IMR-90 (cell line): ENCODE measurements at regions not wholly inside any gene's neighbourhood (a gene's known extent, or its start where the extent isn't known, plus 50 kb on each side); places are given as distances from the start of the nearest gene placed in this dataset.

Source experiments
- ATAC-seq: fragments of 200-7000 bp; cut with Tn5 transposase; 2 replicates; pipeline ENCODE4 v1.9.1; 2020; ENCODE audit warnings: low read depth, mild to moderate bottlenecking, moderate library complexity
- BruUV-seq: library from RNA; stranded (reverse); fragments of 400-500 nt; replicated peaks from 2 replicates; lab custom pipeline; 2021; lab: Mats Ljungman, UMichigan
- CTCF ChIA-PET: fragments of 300-600 bp; formaldehyde crosslinking; extraction: SDS; loops from one replicate; lab custom pipeline; 2021; ENCODE audit warnings: antibody characterized with exemption; lab: Yijun Ruan, JAX
- POLR2A ChIA-PET: fragments of 300-600 bp; sonication (Branson Sonifier 250); formaldehyde crosslinking; loops from one replicate; lab custom pipeline; 2022; ENCODE audit warnings: antibody characterized with exemption; ENCODE audit not compliant: unreplicated experiment; lab: Charles Lee
- DNase-seq: peaks from one replicate; pipeline ENCODE4 v3.0.0; 2013
- H2AFZ ChIP-seq: replicated peaks from 2 replicates; pipeline ENCODE3; 2013; ENCODE audit warnings: low read length, mild to moderate bottlenecking; ENCODE audit not compliant: poor library complexity
- H2AK5ac ChIP-seq: 2 replicates; pipeline ENCODE4 v1.6.1; 2013; ENCODE audit warnings: low read depth, low read length, inconsistent platforms
- H2AK9ac ChIP-seq: replicated peaks from 2 replicates; pipeline ENCODE3; 2013; ENCODE audit warnings: mild to moderate bottlenecking, low read depth, low read length, moderate library complexity; ENCODE audit not compliant: poor library complexity
- H2BK120ac ChIP-seq: 2 replicates; pipeline ENCODE4 v1.6.1; 2013; ENCODE audit warnings: low read depth, low read length, inconsistent platforms
- H2BK15ac ChIP-seq: 3 replicates; pipeline ENCODE4 v1.6.1; 2013; ENCODE audit warnings: low read depth, low read length, inconsistent platforms
- H2BK20ac ChIP-seq: 2 replicates; pipeline ENCODE4 v1.6.1; 2013; ENCODE audit warnings: low read depth, mild to moderate bottlenecking, inconsistent platforms, low read length, moderate library complexity
- H2BK5ac ChIP-seq: 2 replicates; pipeline ENCODE4 v1.6.1; 2013; ENCODE audit warnings: mild to moderate bottlenecking, low read depth, low read length, inconsistent platforms; ENCODE audit not compliant: poor library complexity, severe bottlenecking
- H3K14ac ChIP-seq: replicated peaks from 2 replicates; pipeline ENCODE4 v1.6.1; 2013; ENCODE audit warnings: low read depth, low read length, inconsistent platforms
- H3K18ac ChIP-seq: 2 replicates; pipeline ENCODE4 v1.6.1; 2013; ENCODE audit warnings: low read depth, low read length, control low read depth
- H3K23ac ChIP-seq: 2 replicates; pipeline ENCODE4 v1.6.1; 2013; ENCODE audit warnings: low read depth, low read length, inconsistent platforms
- H3K27ac ChIP-seq: 2 replicates; pipeline ENCODE4 v1.5.1; 2013; ENCODE audit warnings: mild to moderate bottlenecking, control low read depth, low read length; ENCODE audit not compliant: insufficient read depth
- H3K27me3 ChIP-seq: 2 replicates; pipeline ENCODE4 v1.6.1; 2013; ENCODE audit warnings: low read length; ENCODE audit not compliant: control insufficient read depth, insufficient read depth
- H3K36me3 ChIP-seq: 2 replicates; pipeline ENCODE4 v1.6.1; 2013; ENCODE audit warnings: low read length, mixed read lengths; ENCODE audit not compliant: control insufficient read depth, insufficient read depth
- H3K4ac ChIP-seq: 2 replicates; pipeline ENCODE4 v1.6.1; 2013; ENCODE audit warnings: low read depth, low read length, inconsistent platforms
- H3K4me1 ChIP-seq: 2 replicates; pipeline ENCODE4 v1.6.1; 2013; ENCODE audit warnings: low read length, mixed read lengths; ENCODE audit not compliant: control insufficient read depth, insufficient read depth
- H3K4me2 ChIP-seq: 2 replicates; pipeline ENCODE4 v1.6.1; 2013; ENCODE audit warnings: low read depth, mild to moderate bottlenecking, control low read depth, low read length, moderate library complexity
- H3K4me3 ChIP-seq: 2 replicates; pipeline ENCODE4 v1.5.1; 2013; ENCODE audit warnings: low read depth, mild to moderate bottlenecking, control low read depth, low read length, moderate library complexity; ENCODE audit not compliant: insufficient read depth
- H3K56ac ChIP-seq: 2 replicates; pipeline ENCODE4 v1.6.1; 2013; ENCODE audit warnings: low read length, inconsistent platforms; ENCODE audit not compliant: insufficient read depth; ENCODE audit errors: extremely low read depth
- H3K79me1 ChIP-seq, 2 experiments: 2 replicates each; pipeline ENCODE4 v1.6.1; 2013; ENCODE audit warnings: low read length in 2 of 2, inconsistent platforms in 1 of 2, low read depth in 1 of 2
- H3K9ac ChIP-seq: 2 replicates; pipeline ENCODE4 v1.6.1; 2013; ENCODE audit warnings: low read depth, low read length, control low read depth
- H3K9me1 ChIP-seq: 2 replicates; pipeline ENCODE4 v1.6.1; 2013; ENCODE audit warnings: low read length, inconsistent platforms; ENCODE audit not compliant: insufficient read depth
- H3K9me3 ChIP-seq: 2 replicates; pipeline ENCODE4 v1.6.1; 2013; ENCODE audit warnings: low read length; ENCODE audit not compliant: control insufficient read depth, insufficient read depth
- H4K20me1 ChIP-seq: 2 replicates; pipeline ENCODE4 v1.6.1; 2013; ENCODE audit warnings: low read length, inconsistent platforms; ENCODE audit not compliant: insufficient read depth
- H4K5ac ChIP-seq: 2 replicates; pipeline ENCODE4 v1.6.1; 2013; ENCODE audit warnings: mild to moderate bottlenecking, low read depth, low read length, control low read depth
- H4K8ac ChIP-seq, 2 experiments: 2 replicates each; pipeline ENCODE4 v1.6.1; 2013; ENCODE audit warnings: low read depth in 2 of 2, low read length in 2 of 2, control low read depth in 1 of 2, inconsistent platforms in 1 of 2
- H4K91ac ChIP-seq: 2 replicates; pipeline ENCODE4 v1.6.1; 2013; ENCODE audit warnings: low read depth, low read length, inconsistent platforms; ENCODE audit not compliant: insufficient read depth
- BHLHE40 ChIP-seq: fragments of 150-350 bp; IDR thresholded peaks from 2 replicates; pipeline ENCODE4 v1.6.1; 2016; ENCODE audit warnings: mild to moderate bottlenecking, low read depth, low read length
- CEBPB ChIP-seq: IDR thresholded peaks from 2 replicates; pipeline ENCODE4 v1.6.1; 2012; ENCODE audit warnings: low read depth, low read length, improper control_type of control experiment
- CHD1 ChIP-seq: IDR thresholded peaks from 2 replicates; pipeline ENCODE4 v1.6.1; 2012; ENCODE audit warnings: low read depth, low read length, improper control_type of control experiment
- FOS ChIP-seq: fragments of 150-350 bp; IDR thresholded peaks from 2 replicates; pipeline ENCODE4 v1.6.1; 2016; ENCODE audit warnings: low read depth, low read length
- MAFK ChIP-seq: IDR thresholded peaks from 2 replicates; pipeline ENCODE4 v1.6.1; 2012; ENCODE audit warnings: low read depth, low read length, improper control_type of control experiment
- MAZ ChIP-seq: IDR thresholded peaks from 2 replicates; pipeline ENCODE4 v1.6.1; 2012; ENCODE audit warnings: low read depth, mild to moderate bottlenecking, low read length, improper control_type of control experiment, moderate library complexity, borderline replicate concordance
- MXI1 ChIP-seq: IDR thresholded peaks from 2 replicates; pipeline ENCODE4 v1.6.1; 2012; ENCODE audit warnings: low read depth, mild to moderate bottlenecking, low read length, moderate library complexity, borderline replicate concordance
- NFE2L2 ChIP-seq: fragments of 150-350 bp; IDR thresholded peaks from 2 replicates; pipeline ENCODE4 v1.6.1; 2016; ENCODE audit warnings: low read depth, mild to moderate bottlenecking, low read length
- POLR2A ChIP-seq: IDR thresholded peaks from 2 replicates; pipeline ENCODE4 v1.6.1; 2012; ENCODE audit warnings: mild to moderate bottlenecking, low read depth, low read length
- RAD21 ChIP-seq: IDR thresholded peaks from 2 replicates; pipeline ENCODE4 v1.6.1; 2012; ENCODE audit warnings: low read length, improper control_type of control experiment
- RCOR1 ChIP-seq: IDR thresholded peaks from 2 replicates; pipeline ENCODE4 v1.6.1; 2012; ENCODE audit warnings: mild to moderate bottlenecking, low read length, improper control_type of control experiment; ENCODE audit not compliant: insufficient replicate concordance
- RFX5 ChIP-seq: IDR thresholded peaks from 2 replicates; pipeline ENCODE4 v1.8.0; 2012; ENCODE audit warnings: low read depth, mild to moderate bottlenecking, low read length, moderate library complexity
- SMC3 ChIP-seq: fragments of 150-350 bp; IDR thresholded peaks from 2 replicates; pipeline ENCODE4 v1.6.1; 2016; ENCODE audit warnings: low read depth, mild to moderate bottlenecking, antibody characterized with exemption, low read length, moderate library complexity
- WGBS, 2 experiments: methylation state at CpG; one replicate each; pipeline versions ENCODE4 v1.1.5 to v1.1.7; 2013; ENCODE audit warnings: missing lambda C conversion rate in 2 of 2; ENCODE audit not compliant: insufficient read length in 1 of 2; ENCODE audit errors: extremely low coverage in 2 of 2; 5-methylcytosine and 5-hydroxymethylcytosine counted together
- dilution Hi-C: fragments of 300-500 bp; cut with HindIII; formaldehyde crosslinking; loops from one replicate; pipeline ENCODE4 v1.14.3; 2018; ENCODE audit warnings: low sequenced_read_pairs; ENCODE audit not compliant: unreplicated experiment
- in situ Hi-C: fragments of 300-500 bp; cut with MboI; formaldehyde crosslinking; loops from 3 replicates; pipeline ENCODE4 v1.14.3; 2019; ENCODE audit warnings: low sequenced_read_pairs, inconsistent platforms, mixed read lengths
- intact Hi-C: fragments of 100-400 bp; cut with micrococcal nuclease; formaldehyde crosslinking; loops from 2 replicates; pipeline ENCODE4 v1.10.0; 2022
- TF ChIP-seq, protein P1 (sequence below): fragments of 150-350 bp; IDR thresholded peaks from 2 replicates; pipeline ENCODE4 v1.6.1; 2016; ENCODE audit warnings: low read depth, mild to moderate bottlenecking, low read length, moderate library complexity, borderline replicate concordance
- TF ChIP-seq, protein P2 (sequence below): conservative IDR thresholded peaks from 2 replicates; pipeline ENCODE4 v1.5.1; 2012; ENCODE audit warnings: mild to moderate bottlenecking, low read depth, low read length, improper control_type of control experiment
- TF ChIP-seq, protein P3 (sequence below): fragments of 150-350 bp; IDR thresholded peaks from 2 replicates; pipeline ENCODE4 v1.6.1; 2017; ENCODE audit warnings: mild to moderate bottlenecking, antibody characterized with exemption, low read length, low read depth

GRCh38 chr12:16880864-16881285 lies 274.9 kb upstream of the LMO3 start:
- Histone ChIP-seq H3K27me3 (no peaks in the 10 kb centered on the region), H3K79me1 (no peaks in the 10 kb centered on the region), H2BK120ac (no peak overlapping the region), H3K36me3 (no peaks in the 10 kb centered on the region), H2AFZ (no peak overlapping the region), H3K4me3 (no peak overlapping the region), H4K8ac (no peak overlapping the region), H3K23ac (no peak overlapping the region), H3K4ac (no peak overlapping the region), H3K9me1 (no peaks in the 10 kb centered on the region), H4K91ac (no peak overlapping the region), H2BK20ac (no peak overlapping the region), H3K56ac (no peak overlapping the region), H3K9me3 (peaks cover 3% of the 10 kb centered on the region; the same call in 1 of the 2 replicates), H3K9ac (no peak overlapping the region), H2BK15ac (no peak overlapping the region), H2BK5ac (no peak overlapping the region), H3K4me2 (no peak overlapping the region), H3K18ac (no peak overlapping the region), H2AK9ac (no peak overlapping the region), H3K4me1 (no peaks in the 10 kb centered on the region), H4K5ac (no peak overlapping the region), H4K20me1 (no peaks in the 10 kb centered on the region), H2AK5ac (no peak overlapping the region), H3K14ac (no peak overlapping the region), H3K27ac (no peak overlapping the region)
- no peak for DNase-seq
- POLR2A ChIA-PET = no interaction called here
- intact Hi-C loops = no loop called here
- dilution Hi-C loops = no loop called here
- WGBS, 2 experiments = no CpG with 5 or more reads among the region's 10 CpGs
- no TSS peak for BruUV-seq
- no peak for ATAC-seq
- in situ Hi-C loops = no loop called here
- TF ChIP-seq MAFK (no peak), CHD1 (no peak), BHLHE40 (no peak), FOS (no peak), POLR2A (no peak), CEBPB (no peak), MXI1 (no peak), SMC3 (no peak), MAZ (no peak), RAD21 (no peak), RCOR1 (no peak), RFX5 (no peak), NFE2L2 (no peak)
- TF ChIP-seq, protein P1, sequence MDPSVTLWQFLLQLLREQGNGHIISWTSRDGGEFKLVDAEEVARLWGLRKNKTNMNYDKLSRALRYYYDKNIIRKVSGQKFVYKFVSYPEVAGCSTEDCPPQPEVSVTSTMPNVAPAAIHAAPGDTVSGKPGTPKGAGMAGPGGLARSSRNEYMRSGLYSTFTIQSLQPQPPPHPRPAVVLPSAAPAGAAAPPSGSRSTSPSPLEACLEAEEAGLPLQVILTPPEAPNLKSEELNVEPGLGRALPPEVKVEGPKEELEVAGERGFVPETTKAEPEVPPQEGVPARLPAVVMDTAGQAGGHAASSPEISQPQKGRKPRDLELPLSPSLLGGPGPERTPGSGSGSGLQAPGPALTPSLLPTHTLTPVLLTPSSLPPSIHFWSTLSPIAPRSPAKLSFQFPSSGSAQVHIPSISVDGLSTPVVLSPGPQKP = no peak
- TF ChIP-seq, protein P2, sequence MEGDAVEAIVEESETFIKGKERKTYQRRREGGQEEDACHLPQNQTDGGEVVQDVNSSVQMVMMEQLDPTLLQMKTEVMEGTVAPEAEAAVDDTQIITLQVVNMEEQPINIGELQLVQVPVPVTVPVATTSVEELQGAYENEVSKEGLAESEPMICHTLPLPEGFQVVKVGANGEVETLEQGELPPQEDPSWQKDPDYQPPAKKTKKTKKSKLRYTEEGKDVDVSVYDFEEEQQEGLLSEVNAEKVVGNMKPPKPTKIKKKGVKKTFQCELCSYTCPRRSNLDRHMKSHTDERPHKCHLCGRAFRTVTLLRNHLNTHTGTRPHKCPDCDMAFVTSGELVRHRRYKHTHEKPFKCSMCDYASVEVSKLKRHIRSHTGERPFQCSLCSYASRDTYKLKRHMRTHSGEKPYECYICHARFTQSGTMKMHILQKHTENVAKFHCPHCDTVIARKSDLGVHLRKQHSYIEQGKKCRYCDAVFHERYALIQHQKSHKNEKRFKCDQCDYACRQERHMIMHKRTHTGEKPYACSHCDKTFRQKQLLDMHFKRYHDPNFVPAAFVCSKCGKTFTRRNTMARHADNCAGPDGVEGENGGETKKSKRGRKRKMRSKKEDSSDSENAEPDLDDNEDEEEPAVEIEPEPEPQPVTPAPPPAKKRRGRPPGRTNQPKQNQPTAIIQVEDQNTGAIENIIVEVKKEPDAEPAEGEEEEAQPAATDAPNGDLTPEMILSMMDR = no peak
- TF ChIP-seq, protein P3, sequence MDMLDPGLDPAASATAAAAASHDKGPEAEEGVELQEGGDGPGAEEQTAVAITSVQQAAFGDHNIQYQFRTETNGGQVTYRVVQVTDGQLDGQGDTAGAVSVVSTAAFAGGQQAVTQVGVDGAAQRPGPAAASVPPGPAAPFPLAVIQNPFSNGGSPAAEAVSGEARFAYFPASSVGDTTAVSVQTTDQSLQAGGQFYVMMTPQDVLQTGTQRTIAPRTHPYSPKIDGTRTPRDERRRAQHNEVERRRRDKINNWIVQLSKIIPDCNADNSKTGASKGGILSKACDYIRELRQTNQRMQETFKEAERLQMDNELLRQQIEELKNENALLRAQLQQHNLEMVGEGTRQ = no peak
- CTCF ChIA-PET = no interaction called here
